ENCODE measurements at regions not wholly inside any gene's neighbourhood (a gene's known extent, or its start where the extent isn't known, plus 50 kb on each side); places are given as distances from the start of the nearest gene placed in this dataset.
A peak's percentile ranks its signal among the peaks of the same experiment; 100 is the strongest.

- no peak for DNase-seq (ENCODE audit: low read depth)
- TF ChIP-seq CTCF (conservative IDR thresholded peaks at IDR 0.05; ENCODE audit: low read length) = no peak
- H3K4me3 ChIP-seq (ENCODE audit: low read length) = no peak overlapping the region
These were observed 269.7 kb downstream of the PTBP2 start for GRCh38 chr1:96991261-96991660.

GRCh38 chr1:96992871-96993270 is 271.3 kb downstream of the PTBP2 start:
- H3K4me3 ChIP-seq (ENCODE audit: low read length) = no peak overlapping the region
- no peak for TF ChIP-seq CTCF (conservative IDR thresholded peaks at IDR 0.05; ENCODE audit: low read length)
- peak; percentile 67 for DNase-seq (ENCODE audit: low read depth)

- TF ChIP-seq CTCF (conservative IDR thresholded peaks at IDR 0.05; ENCODE audit: low read length) = no peak
- no peak for DNase-seq (ENCODE audit: low read depth)
- no peak overlapping the region for H3K4me3 ChIP-seq (ENCODE audit: low read length)
These were observed 273.8 kb downstream of the PTBP2 start for GRCh38 chr1:96995351-96995750.

GRCh38 chr1:96996001-96996400 is 274.4 kb downstream of the PTBP2 start:
- no peak overlapping the region for H3K4me3 ChIP-seq (ENCODE audit: low read length)
- no peak for DNase-seq (ENCODE audit: low read depth)
- TF ChIP-seq CTCF (conservative IDR thresholded peaks at IDR 0.05; ENCODE audit: low read length) = no peak

GRCh38 chr1:96997717-96998116 is 276.1 kb downstream of the PTBP2 start:
- TF ChIP-seq CTCF (conservative IDR thresholded peaks at IDR 0.05; ENCODE audit: low read length) = no peak
- no peak overlapping the region for H3K4me3 ChIP-seq (ENCODE audit: low read length)
- no peak for DNase-seq (ENCODE audit: low read depth)

GRCh38 chr1:96998466-96998865 is 276.9 kb downstream of the PTBP2 start:
- no peak for DNase-seq (ENCODE audit: low read depth)
- no peak overlapping the region for H3K4me3 ChIP-seq (ENCODE audit: low read length)
- no peak for TF ChIP-seq CTCF (conservative IDR thresholded peaks at IDR 0.05; ENCODE audit: low read length)

GRCh38 chr1:96999191-96999590 is 277.6 kb downstream of the PTBP2 start:
- no peak for TF ChIP-seq CTCF (conservative IDR thresholded peaks at IDR 0.05; ENCODE audit: low read length)
- DNase-seq (ENCODE audit: low read depth) = no peak
- no peak overlapping the region for H3K4me3 ChIP-seq (ENCODE audit: low read length)

Measured in AG10803 (cell line).